DMS114 treated with DMSO at 0.1 percent for 48 hours (cell line): ENCODE measurements at regions not wholly inside any gene's neighbourhood (a gene's known extent, or its start where the extent isn't known, plus 50 kb on each side); places are given as distances from the start of the nearest gene placed in this dataset.

ENCODE experiments used
- DNase-seq: peaks from one replicate; lab custom pipeline; 2025; ENCODE audit not compliant: unreplicated experiment; lab: John Stamatoyannopoulos, UW

DNA sequence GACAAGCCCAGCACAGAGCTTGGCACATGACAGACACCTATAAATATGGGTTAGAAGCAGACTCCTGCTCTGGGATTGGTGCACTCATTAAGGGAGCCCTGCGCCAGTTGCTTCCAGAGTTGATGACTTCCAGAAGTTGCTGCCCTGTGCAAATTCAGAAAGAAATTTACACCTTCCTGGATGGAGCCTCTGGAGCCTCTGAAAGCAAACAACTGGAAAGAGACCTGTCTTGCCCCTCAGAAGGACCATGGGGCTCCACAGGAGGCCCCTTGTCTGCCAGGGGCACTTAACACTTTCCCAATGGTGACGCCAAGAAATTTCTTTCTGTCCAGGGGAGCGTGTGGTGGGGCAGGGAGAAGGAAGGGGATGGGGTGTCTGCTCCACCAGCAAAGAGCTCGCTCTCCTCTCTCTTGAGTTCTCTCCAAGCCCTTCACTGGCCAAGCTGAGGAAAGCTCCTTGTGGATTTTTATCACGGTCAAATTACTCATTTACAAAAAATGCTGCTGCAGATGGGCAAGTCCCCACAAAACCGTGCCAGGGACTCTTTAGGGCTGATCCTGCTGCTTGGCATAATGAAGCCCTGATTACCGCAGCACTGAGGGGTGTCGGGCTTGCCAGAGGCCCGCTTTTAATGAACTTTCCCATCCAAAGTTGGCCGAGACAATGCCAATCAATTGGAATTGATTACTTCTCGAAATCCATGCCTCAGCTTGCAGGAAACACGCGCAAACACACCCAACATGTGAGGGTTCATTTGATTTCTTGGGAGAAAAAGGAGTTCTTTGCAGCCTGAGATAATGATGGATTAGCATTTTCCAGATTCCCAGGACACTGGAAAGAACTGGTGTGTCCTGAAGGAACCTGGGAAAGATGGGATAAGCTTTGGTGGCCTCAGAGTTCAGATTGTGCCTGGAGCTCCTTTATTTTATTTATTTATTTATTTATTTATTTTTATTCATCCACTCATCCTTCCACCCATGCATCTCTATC lies 583.6 kb upstream of the CDH5 start:
- DNase-seq: no peak

DNA sequence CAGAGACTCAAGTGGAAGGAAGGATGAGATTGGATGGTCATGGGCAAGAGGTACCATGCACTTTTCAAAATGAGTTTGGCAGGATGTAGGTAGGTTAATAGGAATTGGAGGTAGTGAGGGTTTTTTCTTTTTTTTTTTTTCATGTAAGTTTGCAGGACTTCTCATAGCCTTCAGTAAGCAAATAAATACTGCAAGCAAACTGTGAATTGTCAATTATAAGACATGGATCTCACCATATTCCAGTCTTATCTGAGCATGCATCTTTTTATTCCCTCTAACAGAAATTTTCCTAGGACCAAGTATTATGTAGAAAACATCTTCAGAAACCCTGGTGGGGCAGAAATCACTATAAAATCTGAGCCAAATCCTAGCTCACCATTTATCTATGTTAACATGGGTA lies 584.6 kb upstream of the CDH5 start:
- DNase-seq: no peak

DNA sequence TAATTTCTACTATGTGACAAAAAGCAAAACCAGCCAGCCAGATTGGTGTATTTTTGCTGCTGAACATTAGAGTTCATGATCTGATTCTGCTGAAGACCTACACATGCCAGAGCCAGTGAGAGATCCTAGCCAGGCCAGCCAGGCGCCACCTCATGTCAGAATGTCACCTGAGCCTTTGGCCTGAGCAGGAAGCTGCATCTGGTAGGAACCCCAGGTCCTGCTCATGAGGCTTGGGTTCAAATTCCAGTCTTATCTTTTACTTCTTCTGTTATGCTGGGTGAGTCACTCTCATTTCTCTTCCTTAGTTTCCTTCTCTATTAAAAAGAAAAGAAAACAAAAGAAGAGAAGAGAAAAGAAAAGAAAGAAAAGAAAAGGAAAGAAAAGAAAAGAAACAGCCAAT lies 585.1 kb upstream of the CDH5 start:
- no peak for DNase-seq

DNA sequence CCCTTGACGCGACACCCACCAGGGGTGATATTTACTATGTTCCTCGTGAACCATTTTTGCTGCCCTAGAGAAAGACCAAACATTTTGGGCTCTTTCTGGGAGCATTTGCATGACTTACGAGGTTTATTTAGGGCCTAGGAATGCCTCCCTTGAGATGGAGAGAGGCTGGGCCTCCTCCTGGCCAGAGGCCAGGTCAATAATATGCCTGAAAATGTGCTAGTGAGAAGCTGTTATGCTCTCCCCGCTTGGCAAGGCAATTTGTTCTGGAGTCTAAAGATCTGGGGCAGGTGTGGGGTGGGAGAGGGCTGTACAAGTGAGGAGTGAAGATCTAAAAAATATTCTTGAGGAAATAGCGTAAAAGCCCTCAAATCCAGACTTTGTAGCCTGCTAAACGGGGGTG lies 587.3 kb upstream of the CDH5 start:
- no peak for DNase-seq

DNA sequence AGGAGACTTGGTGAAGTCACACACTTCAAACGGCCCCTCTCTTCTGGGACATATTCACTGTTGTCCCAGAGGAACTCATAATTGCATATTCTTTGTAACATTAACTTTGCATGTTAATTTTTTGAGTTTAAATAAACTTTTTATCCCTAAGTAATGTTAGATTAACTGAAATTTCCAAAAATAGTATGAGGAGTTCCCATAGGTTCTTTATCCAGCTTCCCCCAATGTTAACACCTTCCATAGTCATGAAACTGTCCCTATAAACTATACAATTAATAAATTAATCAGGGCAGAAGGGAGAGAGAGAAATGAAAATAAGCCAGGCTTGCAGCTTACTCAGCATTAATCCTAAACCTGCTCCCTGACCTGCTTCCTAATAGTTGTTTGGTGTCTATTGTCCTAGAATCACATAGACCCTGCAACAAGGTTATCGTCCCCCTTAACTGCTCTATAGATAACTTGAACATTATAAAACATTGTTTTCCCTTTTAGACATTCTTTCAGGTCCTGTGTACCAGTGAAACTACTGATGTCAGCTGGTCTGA lies 589.8 kb upstream of the CDH5 start:
- no peak for DNase-seq

DNA sequence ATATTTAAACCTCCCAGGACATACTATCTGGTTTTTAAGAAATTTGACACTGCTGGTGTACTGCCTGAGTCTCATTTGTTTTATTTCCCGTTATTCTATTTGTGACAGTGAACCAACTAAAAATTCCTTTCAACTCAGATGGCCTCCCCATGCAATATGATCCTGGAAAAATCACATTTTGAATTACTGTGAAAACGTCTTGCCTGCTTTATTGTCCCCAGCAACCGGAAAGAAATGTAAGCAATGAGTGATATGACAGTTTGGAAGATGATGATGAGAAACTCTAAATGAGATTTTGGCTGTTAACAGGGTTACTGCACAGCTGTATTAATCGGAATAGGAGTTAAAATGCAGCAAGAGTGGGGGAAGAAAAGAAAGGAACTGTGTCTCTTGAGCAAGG lies 590.7 kb upstream of the CDH5 start:
- no peak for DNase-seq

DNA sequence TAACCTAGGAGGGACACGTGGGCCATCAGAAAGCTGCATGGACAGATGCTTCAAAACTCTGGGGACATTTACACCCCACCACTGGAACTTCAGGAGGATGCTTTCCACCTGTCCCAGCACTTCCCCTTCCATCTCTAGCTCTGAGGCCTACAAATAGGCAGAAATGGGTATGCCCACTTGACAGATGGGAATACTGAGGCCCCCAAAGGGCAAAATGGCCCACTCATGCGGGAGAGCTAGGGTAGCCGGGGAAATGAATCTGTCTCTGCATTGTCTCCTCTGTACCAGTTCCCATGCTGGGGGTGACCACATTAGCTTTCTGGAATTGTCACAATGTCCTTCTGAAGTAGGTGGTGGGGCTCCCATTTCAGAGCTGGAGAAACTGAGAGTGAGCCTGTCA lies 592.1 kb upstream of the CDH5 start:
- DNase-seq: no peak

DNA sequence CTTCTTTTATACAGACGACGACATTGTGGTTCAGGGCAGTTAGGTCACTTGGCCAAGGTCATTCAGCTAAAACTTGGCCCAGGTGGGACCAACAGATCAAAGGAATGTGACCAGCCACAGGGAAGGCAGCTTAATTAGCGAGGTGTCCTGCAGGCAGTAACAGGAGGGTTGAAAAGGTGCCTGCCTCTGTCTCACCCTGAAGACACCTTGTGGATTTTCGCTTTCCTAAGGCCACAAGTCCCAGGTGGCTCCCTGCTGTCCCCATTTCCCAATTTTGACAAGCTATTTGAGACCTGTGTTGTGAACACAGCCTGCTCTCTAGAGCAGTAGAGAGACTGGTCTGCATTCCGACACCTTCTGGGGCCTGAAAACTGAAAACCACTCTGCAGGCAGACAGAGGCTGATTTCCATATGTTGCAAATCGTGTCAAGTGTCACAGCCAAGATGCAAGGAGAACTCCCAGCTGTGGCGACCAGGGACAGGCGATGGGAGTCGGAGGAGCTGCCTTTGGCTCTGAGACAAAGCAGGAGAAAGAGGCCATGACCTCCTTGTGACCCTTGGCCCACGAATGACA lies 593.1 kb upstream of the CDH5 start:
- DNase-seq: no peak

DNA sequence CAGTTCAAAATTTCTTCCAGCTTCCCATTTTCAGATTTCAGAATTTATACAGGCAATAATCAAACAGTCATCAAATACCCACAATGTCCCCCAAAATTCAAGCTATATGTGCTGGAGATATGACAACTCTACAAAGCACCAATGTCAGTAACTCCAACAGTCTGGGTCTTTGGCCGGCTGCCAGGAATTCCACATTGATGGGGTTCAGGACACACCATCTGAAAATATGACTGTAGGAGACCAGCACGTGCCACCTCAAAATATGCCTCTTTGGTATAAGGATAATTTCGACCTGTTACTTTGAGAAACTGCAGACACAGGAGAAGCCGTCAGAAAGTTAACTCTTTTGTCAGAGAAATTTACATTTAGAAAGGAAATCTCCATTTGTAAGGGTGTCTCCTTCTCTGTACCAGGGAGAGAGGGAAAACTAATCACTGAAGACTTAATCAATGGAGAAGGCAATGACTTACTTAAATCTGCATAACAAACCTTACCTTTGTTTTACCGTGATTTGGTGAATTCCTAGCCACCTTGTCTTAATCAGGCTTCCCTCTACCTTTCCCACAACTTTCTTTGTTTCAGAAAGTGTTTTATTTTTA lies 594.3 kb upstream of the CDH5 start:
- no peak for DNase-seq

DNA sequence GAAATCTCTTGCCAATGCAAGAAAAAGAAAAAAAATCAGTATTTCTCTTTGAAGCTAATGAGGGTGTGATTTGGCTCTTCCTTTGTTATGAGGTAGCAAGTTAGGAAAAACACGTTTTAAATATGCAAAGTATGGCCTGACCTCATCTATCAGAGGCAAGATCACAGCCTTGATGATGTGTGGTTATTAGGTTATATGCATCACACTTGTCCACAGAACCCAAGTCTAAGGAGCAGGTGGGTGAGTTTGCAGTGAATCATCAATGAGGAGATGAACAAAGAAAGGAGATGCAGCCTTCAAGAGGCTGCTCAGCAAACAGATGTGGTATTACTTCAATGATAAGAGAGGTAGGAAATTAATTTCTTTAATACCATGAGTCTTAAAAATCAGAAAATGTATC lies 594.8 kb upstream of the CDH5 start:
- DNase-seq: no peak

DNA sequence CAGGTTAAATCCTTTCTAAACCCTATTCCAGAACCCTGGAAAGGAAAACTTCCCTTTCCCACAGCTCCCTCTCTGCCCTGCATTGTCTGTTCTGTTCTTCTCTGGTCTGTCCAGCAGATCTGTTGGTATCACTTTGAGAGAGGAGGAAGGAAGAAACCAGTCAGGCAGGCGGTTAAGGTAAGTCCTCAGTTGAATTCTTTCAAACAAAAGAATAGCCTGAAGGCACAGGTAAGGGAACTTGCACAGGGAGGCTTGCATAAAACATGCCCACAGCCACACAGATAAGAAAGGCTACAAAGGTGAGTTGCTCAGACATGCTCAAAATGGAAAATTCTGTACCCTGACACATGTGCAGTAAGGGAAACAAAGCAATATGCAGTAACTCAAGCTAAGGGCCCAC lies 595.7 kb upstream of the CDH5 start:
- no peak for DNase-seq

DNA sequence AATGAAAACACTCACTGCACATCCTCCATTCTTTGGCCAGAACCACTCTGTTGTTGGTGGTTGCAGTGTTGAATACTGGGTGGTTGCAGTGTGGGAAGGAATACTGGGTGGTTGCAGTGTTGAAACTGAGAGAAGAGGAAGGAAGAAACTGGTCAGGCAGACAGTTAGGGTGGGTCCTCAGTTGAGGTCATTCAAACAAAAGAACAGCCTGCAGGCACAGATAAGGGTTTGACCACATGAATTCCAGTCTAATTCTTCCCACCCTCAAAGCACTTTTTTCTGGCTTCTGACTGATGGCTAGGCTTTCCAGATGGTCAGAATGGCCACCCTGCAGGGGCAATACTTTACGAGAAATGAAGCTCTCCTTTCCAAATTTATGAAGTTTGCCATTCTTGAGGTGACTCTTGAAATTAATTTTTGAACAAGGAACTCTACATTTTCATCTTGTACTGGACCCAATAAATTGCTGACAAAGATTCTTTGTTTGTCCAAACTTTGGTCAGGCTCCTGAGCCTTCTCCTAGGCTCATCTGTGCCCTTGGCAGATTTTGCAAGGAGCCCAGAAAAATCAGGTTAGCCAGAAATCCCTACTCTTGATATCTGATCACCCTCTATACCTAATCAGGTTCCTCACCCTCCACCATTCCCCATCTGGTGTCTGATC lies 596.6 kb upstream of the CDH5 start:
- no peak for DNase-seq

DNA sequence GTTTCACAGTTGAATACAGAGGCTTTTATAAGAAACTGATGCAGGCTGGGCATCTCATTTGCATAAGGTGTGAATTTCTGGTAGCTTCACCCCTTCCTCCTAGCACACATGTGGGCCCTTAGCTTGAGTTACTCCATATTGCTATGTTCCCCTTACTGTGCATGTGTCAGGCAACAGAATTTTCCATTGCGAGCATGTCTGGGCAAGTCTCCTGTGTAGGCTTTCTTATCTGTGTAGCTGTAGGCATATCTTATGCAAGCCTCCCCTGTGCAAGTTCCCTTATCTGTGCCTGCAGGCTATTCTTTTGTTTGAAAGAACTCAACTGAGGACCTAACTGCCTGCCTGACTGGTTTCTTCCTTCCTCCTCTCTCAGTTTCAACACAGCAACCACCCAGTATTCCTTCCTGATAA lies 597.4 kb upstream of the CDH5 start:
- no peak for DNase-seq

DNA sequence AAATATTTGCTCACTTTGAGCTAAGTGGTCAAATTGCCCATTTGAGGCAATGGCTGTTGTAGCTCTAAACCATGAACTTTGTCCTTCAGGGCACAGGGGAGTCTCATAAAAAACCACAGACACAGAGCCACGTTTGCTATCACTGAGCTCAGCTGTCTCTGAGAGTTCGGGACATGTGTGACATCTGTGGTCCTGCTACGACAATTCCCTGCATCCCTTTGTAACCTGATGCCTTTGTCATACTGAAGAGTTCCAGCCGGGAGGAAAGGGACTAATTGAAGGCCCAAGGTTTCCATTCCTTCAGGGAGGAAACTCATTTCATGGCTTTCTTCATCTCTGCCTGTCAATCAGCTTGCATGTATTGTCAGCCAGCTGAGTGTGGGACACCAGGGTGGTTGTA lies 599.4 kb upstream of the CDH5 start:
- no peak for DNase-seq

DNA sequence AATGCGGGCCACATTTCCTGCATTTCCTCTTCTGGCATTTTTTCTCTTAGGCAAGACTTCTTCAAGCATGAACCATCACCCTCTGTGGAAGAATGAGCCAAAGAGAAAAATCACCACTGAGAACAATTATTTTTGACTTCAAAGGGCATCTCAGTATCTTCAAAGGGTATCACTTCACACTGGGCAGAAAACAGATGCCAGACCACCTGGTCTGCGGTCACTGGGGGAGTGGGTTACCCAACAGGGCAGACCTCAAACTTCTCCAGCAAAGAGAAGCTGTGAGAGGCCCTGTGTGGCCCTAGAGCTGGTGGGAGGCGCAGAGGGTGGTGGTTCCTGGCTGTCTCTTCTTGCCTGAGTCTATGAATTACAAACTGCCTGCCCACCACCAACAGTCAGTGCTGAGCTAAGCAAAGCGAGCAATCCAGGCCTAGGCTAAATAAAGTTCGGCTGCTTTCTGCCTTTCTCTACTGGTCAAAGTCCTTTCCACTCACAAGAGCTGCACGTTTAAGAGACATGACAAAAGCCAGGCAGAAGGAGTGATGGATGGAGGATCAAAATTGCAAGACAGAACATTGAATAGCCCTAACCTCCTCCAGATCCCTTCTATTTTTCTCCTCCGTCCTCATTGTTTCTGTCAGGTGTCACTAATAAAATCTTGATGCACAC lies 602.7 kb upstream of the CDH5 start:
- DNase-seq: no peak

DNA sequence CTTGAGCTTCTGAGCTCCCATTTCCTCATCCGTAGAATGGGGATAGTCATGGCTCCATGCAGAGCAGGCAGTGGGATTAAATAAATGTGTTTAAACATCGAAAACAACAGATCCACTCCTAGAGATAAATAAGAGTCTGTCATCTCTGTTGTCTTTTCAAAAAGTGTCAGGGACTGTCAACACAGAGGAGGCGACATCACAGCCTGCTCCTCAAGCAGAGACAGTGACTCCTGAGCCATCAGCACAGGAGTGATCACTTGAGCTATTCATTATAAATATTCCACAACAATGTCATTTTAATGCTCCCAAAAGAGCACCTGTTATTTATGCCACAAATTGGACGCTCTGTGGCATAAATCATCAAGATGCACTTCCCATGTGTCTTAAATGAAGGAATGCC lies 605.6 kb upstream of the CDH5 start:
- no peak for DNase-seq

DNA sequence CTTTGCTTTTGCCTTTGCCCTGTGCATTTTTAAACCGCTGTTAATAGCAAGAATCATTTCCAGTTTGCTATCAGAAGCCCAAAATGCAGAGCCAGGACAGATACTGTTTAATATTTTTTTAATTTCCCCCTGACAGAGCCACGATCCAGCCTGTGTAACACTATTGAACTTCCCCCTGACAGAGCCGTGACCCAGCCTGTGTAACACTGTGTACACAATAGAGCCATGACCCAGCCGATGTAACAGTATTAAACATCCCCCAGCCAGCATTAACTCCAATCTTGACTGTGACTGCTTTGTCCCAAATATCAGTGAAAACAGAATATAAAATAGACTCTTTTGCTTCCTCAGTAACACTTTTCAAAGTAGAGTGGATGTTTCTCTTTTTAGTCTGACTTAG lies 607.9 kb upstream of the CDH5 start:
- DNase-seq: no peak

DNA sequence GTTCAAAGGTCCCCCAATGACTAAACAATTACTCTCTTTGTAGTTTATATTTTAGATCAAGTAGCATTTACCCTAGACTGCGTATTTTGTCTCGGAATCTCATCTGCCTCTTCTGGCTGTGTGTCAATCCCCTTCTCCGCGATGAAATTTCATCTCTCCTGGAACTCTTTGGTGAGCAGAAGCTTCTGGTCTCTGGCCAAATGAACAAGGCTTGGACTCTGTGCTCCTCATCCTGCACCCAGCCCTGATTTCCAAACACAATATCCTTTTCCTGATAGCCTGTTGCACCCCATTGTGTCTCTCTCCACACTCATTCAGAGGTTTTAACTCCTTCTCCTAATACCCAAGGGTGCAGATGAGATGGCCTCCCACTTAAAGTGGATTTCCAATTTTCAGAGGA lies 609.4 kb upstream of the CDH5 start:
- no peak for DNase-seq

DNA sequence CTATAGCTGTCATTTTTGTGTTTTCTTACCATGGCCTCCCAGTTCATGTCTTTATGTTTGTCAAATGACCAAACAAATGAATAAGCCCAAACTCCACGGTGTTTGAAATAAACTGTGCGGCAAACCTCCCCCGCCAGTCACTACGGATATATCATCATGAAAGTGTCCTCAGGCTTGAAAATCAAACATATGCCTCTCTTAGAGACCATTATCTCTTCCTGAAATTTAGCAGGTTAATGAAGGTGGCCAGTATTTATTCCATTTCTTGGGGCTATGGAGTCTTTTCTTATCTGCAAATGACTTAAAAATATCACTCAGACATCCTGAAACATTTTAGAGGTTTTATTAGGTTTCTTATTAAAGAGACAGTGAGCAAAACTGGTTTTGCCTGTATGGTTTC lies 610.3 kb upstream of the CDH5 start:
- no peak for DNase-seq

DNA sequence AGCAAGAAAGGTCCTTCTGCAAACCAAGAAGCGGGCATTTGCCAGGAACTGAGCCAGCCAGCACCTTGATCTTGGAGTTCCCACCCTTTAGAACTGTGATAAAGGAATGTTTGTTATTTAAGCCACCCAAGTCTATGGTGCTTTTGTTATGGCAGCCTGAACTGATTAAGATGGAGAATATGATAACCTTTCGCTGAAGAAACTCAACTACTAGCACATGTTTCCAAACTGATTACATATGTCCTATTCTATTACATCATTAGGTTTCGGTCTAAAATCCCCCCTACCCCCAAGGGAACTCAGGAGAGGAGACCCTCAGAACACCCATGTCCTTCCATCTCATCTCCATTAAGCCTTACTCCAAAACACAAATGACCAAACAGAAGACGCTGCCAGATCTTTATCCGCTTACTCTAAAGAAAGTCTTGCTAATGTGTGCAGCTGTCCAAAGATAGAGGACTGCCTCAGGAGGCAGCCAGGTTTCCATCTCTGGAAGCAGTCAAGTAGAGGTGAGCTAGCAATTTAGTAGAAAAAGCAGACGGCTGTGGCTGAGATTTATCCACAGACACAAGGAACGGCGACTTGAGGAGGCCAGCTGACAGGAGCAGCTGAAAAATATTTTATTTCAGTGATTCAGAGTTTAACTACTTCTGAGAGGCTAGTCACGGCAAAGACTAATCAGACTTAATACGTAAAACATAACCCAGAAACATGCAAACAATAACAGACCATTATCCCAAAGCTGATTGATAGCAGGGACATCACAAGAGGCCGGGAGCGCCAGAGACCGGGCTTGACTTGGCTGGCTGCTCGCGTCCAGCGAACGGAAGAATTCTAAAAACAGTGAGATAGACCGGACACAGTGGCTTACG lies 611.4 kb upstream of the CDH5 start:
- no peak for DNase-seq
